HG03575 (cell line): ENCODE measurements at regions not wholly inside any gene's neighbourhood (a gene's known extent, or its start where the extent isn't known, plus 50 kb on each side); places are given as distances from the start of the nearest gene placed in this dataset.

ENCODE experiments used
- ATAC-seq: cut with Tn5 transposase; IDR thresholded peaks from one replicate; pipeline ENCODE4 v1.9.1; 2021; ENCODE audit not compliant: unreplicated experiment, insufficient number of reproducible peaks, low FRiP score; ENCODE audit errors: extremely low read depth

DNA sequence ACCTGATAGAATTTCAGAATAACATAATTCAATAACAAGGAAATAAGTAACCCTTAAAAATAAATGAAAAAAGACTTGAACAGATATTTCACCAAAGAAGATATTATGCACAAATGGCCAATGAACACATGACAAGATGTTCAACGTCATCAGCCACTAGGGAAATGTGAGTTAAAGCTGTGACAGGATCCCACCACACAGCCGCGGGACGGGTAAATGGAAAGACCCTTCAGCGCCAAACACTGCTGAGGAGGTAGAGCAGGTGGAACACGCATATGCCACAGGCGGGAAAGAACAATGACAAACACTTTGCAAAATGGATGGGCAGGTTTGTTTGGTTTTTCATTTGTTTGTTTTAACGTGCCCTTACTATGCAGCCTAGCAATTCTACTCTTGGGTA, 86.1 kb upstream of the RNF32 start:
- ATAC-seq = no peak

DNA sequence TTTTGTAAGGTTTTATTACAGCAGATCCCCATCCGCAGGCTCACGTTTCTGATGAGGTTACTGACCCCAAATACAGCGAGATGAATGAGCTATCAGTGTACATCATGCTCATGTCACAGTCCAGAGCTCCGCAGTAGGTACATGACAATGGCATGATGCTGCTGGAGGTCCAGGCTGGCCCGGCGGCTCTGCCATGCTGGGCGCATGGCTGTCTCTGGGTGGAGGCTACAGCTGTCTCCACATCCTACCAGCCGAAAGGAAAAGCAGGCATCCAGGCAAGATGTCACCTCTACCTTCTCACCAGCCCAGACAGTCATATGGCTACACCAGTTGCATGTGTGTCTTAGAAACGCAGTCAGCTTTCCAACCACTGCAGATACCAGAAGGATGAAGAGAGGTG, 90.9 kb upstream of the RNF32 start:
- ATAC-seq = no peak

DNA sequence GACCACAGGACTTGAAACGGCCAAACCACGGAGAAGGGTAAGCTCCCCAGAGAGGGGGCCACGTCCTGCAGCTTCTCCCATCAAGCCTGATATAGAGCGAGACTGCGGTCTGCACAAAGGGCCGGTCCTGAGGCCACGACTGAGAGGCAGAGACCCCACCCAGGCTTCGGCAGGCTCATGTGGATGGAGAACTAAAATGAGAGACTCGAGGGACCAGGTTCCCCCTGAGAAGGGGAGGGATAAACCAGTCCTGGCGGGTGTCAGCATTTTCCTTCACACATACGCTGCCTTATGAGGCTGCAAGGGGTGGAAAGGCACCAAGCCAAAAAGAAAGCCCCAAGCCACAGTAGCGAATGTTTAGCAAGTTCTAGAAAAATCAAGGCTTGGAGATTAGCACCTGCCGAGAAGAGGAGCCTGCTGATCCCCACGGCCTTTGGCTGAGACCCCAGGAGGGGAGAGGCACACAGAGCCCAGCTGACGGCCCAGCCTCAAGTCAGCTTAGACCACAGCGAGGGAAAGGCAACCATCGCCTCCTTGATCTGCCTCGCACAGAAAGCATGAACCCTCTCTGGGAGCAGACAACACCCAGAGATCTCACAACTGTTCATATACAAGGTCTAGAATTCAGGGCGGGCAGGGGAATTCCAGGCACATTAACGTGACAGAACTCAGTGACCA, 92.6 kb upstream of the RNF32 start:
- ATAC-seq = no peak

DNA sequence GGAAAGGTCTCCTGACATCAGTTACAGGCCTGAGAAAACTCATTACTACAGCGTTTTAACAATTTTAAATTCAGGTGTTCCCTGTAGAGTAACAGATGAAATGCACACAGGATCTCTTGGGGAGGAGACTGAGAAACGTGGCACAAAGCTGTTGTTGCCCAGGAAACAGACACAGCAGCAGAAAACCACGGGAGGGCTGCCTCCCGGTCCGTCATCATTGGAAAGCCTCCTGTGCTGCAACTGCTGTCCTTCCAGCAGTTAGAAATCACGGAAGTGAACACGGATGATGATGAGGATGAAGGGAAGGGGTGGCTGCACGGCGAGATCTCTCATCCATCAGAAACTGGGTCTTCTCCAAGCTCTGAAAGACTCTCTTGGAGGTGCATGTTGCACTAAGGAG, 94.6 kb upstream of the RNF32 start:
- no peak for ATAC-seq

DNA sequence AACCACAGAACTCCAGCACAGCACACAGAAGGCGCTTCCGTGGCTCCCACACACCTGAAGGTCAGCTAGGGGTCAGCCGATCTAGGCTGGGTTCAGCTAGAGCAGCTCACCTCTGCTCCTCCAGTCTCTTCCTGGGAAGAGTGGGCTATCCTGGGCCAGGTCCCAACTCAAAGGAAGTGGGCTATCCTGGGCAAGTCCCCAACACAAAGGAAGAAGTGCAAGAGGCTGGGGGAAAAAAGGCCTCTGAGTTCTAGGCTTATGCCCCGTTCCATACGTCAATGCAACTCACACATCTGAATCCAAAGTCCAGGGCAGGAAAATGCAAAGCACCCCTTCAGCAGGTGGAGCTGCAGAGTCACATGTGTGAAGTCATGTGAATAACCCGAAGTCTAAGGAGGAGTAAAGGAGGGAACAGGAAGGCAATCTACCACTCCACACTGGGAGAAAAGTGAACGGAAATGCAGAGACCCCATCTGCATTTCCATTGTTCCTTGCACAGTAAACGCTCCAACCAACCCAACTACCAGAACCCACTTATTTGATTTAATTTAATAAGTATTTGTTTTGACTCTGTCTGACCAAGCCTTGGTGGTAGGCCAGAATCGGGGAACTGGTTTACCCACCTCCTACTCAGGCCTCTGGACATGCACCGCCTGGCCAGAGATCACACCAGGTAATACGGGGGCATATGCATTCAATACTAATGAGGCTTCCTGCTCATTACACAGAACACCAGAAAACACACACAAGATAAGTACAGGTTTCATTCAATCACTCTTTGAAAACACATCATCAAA, 95.5 kb upstream of the RNF32 start:
- ATAC-seq = no peak

DNA sequence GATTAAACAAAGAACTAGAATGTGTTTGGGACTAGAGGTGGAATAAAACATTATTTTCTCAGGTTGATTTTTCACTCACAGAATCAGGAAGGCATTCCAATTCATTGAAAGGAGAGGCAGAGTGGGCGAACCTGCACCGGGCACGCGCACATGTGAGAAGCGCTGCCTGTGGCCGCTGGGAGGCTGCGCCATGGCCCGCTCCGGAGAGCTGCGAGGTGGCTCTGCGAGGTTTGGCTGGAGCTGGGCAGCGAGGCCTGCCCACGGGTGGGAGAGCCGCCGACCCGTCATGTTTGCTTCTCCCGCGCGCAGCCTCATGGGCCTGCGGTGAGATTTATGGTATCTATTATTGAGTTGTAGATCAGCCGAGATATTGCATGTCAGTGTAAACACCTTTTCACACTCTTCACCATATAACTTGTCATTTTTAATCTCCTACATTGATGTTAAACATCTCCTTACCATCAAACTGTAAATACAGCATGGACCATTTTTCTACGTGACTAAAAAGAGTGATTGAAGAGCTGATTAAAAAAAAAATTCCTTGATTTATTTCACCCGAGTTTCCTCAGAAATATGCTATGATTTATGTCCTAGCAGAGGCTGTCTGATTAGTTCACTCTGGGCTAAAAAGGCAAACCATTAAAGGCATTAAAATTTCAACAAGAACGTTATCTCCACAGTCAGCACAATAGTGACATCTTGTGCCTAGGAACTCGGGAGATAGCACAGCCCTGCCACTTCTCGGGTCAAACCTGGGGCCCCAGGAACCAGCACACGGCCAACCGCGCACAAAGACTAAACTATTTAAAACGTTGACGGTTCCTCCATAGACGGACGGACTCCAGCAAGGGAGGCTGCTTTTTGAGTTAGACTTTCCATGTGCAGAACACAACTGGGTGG, 96.6 kb upstream of the RNF32 start:
- ATAC-seq = no peak

DNA sequence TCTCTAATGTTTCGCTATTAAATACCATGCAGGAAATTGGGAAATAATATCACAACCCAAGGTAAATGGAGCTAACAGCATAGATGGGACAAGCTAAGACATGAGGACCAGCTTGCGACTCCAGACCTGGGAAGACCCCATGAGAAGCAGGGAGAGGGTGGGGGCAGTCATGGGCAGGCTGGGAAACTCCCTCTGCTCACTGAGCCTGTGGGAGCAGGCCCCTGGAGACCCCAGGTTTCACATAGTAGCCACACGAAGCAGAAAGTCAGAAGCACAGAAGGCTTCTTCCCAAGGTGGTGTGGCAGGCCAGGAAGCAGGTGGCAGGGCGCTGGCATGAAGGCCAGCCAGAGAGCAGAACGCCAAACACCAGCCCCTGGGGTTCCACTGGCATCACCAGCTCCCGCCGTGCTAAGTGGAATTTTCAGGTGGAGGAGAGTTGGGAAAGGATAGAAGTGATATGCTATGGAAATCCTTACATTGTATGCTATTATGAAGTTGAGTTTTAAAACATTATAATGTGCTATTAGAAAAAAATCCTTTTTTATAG, 99.9 kb upstream of the RNF32 start:
- ATAC-seq = no peak

DNA sequence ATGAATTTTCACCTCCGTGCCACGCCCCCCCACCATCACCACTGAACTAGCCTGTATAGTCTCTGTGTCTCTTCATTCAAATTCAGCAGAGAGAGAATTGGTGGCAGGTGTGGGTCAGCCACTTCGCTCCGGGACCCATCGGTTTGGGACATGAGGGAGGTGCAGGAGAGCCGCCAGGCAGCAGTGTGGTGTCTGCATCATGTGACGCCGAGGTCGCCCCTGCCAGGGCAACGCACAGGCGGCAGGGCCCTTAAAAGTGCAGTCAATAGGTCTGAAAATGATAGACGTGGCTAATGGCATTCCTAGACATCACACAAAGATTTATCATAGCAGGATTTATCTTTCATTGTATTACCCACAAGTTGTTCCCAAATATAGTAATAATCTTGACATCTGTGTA, 100.6 kb upstream of the RNF32 start:
- ATAC-seq = no peak

DNA sequence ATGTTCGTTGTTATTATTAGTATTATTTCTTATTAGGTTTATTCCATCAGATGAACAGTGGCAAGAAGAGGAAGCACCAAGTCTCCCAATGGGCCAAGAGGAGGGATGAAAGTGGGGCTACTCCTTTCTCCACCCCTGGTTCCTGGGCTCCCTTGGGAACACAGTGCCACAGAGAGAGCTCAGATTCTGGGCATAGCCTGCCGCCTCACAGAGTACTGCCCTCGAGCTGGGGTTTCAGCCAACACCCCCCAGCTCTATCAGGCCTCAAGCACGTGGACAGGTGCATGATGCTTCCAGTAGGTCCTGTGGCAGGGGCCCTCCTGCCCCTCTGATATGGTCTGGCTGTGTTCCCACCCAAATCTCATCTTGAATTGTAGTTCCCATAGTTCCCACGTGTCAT, 103.6 kb upstream of the RNF32 start:
- ATAC-seq = no peak

DNA sequence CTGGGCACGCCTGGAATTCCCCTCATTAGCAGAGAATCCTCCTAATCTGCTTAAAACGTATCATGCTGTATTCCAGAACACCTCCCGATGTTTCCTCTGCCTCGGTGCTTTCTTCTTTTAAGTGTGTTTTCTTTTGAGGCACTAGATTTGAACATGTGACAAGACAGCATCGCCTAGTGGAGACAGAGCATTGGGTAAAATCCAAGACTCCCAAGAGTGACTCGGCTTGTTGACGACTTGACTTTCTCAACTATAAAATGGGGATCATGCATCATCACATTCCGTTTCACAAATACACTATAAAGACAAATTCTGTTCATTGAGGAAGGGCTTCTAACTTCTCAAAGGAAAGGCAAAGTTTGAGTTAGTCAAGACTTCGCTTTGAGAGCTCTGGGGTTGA, 105.6 kb upstream of the RNF32 start:
- no peak for ATAC-seq

DNA sequence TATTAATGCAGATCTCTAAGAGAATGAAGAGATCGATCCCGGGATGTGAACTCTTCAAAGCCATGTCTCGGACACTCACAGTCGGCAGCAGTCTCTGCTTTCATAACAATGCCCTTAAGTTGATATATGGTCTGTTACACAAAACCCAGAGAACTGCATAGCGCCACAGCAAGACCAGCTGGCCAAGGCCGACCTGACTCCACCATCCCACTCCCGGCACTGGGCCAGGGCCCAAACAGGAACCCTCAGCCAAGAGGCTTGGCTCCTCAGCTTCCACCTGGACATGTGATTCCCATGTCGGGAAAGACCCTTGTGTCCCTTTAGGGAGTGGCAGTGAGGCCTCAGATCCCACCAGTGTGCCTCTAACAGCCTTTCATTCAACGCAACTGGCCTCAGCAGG, 106.6 kb upstream of the RNF32 start:
- no peak for ATAC-seq

DNA sequence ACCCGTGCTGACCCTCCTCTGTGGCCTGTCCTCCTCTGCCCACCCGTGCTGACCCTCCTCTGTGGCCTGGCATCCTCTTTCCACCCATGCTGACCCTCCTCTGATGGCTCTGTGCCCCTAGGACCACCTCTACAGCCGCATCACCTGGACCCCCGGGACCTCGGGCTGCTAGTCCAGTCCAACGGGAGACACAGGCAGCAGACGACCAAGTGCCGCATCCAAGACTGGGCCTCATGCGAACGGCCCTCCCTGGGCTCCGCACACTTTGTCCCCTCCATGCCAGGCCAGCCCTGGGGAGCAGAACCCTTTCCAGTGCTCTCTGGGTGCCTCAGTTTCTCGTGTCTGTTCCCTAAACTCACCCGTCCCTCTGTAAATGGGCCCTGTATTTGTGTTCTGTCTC, 107.2 kb upstream of the RNF32 start:
- ATAC-seq = no peak

DNA sequence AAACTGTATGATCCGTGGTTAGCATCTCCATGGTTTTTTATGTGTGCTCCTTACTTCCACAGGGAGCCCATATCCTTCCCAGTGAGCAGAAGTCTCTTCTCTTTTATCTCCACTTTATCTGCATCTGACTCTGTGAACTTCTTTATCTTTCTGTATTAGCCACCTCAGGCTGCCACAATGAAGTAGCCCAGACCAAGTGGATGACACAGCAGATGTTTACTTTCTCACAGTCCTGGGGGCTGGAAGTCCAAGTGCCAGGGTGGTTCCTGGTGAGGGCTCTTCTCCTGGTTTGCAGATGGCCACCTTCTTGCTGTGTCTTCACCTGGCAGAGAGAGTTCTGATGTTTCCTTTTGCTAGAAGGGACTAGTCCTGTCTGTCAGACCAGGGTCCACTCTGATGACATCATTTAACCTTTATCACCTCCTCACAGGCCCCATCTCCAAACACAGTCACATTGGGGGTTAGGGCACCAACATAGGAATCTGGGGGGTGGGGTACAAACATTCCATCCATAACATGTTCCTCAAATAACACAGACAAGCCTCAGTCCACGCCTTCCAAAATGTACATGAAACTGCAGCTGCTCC, 108.5 kb upstream of the RNF32 start:
- ATAC-seq = no peak

DNA sequence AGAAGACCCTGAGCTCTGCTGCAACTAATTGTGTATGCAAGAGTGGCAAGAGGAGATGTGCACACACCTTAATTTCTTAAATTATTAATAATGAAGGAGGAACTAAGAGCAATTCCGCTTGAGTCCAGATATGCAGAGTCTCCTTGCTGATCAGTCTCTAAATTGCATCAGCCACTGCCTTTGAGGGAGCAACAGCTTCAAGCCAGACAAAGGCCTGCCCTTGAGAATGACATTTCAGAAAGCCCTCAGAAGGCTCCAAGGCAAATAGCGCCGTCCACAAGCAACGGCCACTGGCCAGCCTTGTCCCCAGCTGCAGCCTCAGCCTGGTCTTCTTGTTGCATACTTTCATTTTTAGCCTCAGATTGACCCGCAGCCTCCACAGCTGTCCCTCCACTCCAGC, 110.6 kb upstream of the RNF32 start:
- no peak for ATAC-seq

DNA sequence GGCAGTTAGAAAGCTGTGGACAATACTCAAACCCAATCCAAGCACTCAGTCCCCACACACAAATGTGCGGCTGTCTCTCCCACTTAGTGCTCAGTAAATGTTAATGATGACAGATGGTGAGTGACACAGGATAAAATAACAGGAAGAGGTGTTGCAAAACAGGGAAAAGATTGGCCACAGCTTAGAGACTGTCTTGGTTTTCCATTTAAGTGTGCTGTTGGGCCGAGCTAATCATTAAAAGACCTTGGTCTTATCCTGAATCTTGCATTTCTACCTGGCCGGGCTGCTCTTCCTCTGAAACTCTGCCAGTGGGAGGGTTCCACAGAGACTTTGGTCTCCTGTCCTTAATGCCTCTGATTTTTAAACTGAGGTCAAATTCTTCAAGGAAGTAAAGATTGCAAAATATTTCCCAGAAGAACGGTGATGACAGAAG, 113.1 kb upstream of the RNF32 start:
- ATAC-seq = no peak

DNA sequence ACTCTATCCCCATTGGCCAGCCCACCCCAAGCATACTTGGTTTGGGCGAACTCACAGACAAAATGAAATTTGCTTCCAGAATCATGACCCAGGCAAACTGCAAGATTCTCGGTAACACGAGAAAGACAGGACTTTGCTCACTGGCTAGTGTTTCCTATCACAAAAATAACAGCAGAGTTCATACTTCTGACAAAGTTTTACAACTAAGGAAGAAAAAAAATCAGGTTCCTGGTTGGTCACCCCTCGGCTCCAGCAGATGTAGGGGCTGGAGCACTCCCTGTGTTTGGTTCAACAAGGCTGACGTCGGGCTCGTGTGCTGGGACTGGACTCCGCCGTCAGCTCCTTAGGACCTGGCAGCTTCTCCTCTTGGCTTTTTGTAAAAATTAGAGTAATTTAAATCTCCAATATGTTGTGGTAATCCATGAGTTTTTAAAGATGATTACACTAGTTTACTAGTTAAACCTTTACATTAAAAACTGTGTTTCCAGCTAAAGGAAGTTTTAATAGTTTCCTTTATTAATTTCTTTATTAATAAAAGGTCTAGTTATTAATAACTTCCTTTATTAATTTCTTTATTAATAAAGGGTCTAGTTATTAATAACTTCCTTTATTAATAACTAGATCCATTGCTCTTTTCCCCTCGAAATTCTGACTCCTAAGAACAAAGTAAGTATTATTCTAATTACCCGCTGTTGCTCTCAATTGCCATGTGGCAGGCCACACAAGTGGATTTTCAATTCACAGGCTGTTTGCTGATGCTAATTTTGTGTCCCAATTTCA, 115.6 kb upstream of the RNF32 start:
- ATAC-seq = no peak

DNA sequence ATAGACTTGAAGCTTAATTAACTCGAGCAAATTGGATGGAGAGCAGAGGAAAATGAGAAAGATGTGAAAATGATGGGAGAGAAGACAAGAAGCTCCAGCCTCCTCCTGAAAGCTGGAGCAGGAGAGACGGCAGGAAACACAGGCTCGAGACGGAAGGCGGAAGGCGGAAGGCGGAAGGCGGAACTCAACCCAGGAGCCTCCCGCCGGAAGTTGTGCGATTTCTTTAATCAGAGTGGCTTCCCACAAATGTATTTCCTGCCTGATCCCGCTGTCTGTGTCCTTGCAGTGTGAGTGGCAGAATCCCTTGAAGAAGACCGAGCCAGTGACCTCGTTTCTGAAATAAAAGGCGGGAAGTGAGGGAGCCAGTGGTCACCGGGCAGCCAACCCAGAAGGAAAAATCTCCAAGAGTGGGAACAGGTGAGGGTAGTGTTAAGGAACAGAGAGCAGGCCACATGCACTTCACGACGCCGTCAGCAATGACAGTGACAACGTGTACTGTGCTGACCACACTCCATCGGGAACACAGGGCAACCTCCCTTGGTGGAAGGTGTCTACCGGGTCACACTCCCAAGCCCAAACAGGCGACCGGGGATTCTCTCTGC, 117.0 kb upstream of the RNF32 start:
- ATAC-seq = no peak

DNA sequence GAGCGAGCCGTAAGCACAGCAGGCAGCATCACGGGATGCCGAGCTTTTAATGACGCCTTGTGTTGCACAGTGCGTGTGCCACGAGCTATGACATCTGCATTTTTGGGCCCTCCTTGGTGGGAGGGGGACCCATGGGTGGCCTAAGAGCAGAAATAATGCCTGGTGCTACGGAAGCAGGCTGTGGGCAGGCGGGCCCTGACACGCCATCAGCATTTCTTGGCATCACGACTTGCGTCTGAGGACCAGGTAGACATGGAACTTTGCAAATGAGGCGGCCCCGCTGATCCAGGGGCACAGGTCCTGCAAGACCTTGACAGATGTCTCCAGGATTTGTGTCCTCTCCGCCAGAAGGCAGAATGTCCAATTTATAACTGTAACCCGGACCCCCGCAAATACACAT, 117.8 kb upstream of the RNF32 start:
- no peak for ATAC-seq
